ENCODE measurements at regions not wholly inside any gene's neighbourhood (a gene's known extent, or its start where the extent isn't known, plus 50 kb on each side); places are given as distances from the start of the nearest gene placed in this dataset.
"Not testable (repeated sequence)": the region's sequence is repeated elsewhere in the genome, so short reads cannot be mapped to it uniquely, and the experiment has no call there.

DNA sequence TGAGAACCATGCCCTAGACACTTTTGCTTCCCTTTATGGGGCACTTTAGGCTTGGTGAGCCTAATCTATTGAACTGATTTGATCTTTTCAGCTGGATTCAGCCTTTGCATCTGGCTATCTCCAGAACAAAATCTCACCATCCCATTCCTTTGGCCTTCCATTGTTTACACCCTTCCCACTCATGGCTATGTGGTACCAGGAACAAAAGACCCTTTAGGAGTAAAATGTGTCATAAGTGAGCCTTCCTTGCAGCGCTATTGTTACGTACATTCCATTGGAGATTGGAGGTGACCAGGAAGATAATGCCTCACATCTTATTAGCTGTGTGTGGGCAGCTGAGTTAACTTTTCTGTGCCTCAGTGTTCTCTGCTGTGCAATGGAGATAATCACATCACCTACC is 188.4 kb downstream of the SATB1 start:
- DNase-seq: no peak

DNA sequence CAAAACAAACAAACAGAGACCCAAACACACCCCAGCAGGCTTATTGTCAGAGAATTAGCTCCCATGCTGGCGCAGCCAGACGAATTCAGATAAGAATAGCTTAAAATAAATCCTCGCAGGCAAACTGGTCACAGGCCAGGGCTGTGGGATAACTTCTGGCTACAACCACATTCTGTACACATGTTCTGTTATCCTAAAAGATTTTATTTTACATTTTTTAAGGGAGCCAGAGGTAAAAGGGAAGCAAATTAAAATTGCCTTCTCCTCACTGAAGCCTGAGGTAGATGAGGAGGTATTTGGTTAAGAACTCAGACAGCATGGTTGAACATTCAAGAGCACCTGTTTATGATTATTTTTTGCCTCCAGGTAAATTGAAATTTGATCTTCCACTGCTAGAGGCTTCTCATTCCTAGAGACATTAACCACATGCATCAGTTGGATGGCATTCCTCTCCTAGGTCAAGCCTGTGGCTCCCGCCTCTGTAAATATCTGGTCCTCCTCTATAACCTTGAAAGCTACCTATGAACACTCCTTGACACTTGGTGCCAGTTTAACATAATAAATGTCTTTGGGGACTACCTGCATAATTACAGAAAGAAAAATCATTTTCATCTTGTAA is 190.3 kb downstream of the SATB1 start:
- DNase-seq: no peak

DNA sequence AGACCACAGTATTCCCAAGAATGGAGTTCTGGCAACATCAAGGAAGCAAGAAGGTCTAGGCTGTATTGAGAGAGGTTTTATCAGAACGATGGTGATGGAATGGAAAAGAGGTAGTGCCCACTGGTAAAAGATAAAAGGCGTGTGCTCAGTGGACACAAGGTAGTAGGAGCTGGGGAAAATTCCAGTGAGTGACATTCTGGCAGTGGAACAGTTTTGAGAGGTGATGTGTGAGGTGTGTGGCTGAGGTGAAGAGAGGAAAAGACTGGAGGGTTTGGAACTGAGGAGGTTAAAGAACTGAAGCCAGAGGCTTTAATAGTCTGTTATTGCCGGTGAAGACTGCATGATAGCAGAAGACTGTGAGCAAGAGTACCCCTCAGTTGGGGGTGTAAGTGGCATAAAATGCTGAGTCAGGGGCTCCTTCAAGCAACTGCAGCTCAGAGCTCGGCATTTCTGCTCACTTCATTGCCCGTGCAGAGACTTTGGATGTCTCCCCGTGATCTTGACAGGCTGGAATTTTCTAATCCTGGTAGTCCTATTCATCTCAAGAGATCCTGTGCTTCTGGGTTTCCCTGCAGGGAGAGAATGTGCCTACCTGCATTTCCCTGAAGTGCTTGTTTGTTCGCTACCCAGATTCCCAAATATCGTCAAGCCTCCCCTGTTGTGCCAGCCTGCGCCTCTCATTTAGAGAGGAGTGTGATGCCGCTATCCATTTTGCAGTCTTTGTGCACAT is 191.0 kb downstream of the SATB1 start:
- DNase-seq: no peak

DNA sequence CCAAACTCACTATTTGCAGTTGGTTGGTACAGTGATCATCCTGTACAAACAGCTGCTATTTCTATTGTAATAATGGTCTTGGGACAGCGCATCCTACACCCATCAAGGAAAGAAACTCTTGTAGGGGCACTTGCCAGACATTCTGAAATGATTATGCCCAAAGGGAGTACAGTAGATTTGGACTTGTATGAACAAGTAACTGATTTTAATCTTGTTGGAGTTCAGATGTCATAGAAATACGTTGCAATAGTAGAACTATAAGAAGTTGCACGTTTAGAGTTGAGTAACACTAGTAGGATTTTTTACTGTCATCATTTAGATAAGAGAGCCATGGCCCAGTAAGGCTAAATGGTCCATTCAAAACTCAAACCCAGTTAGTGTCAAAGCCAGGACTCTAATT is 192.8 kb downstream of the SATB1 start:
- DNase-seq: no peak

DNA sequence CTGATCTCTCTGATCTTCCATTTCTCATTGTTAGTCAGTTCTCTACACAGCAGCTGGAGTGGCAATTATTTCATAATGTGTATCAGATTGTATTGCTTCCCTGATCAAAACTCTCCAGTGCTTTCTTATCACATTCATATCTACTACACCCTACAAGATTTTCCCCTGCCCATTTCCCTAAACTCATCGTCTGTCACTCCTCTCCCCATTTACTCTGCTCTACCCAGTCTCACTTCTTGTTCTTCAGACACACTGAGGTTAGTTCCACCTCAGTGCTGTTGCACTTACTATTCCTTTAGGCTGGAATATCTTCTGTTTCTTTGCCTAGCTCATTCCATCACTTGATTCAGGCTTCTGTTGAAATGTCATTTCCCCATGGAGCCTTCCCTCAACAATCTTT is 197.1 kb downstream of the SATB1 start:
- DNase-seq: no peak

DNA sequence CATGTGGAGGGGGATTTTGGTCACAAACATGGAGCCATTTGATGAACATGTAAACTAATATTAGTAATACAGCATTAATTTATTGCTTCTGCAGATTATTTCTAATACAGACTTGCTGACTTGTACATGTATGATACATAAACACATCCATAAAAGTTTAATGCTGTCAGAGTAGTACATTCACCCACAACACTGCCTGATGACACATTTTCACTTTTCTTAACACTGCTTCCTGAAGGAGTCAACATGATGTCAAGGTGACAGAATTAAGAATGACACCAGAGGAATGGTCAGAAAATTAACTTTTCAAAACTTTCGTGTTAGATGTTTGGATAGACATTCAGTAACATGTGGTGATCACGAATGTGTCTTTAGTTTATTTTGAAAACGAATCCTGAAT is 199.4 kb downstream of the SATB1 start:
- no peak for DNase-seq

DNA sequence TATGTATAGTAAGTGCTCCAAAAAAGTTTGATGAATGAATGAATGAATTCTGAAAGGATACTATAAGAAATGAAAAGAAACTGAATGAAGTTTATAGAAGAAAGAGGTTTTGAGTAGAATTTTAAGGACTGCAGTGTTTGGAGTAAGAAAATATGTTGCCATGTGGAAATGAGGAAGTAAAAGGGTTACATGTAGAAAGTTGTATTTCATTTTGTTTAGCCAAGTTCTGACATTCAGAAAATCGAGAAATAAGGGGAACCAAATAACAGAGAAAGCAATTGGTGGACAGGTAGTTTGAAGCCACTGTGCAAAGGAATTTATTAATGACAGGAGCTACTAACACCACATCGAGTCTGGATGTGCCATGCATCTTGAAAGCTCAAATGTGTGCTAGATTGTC is 200.7 kb downstream of the SATB1 start:
- no peak for DNase-seq

DNA sequence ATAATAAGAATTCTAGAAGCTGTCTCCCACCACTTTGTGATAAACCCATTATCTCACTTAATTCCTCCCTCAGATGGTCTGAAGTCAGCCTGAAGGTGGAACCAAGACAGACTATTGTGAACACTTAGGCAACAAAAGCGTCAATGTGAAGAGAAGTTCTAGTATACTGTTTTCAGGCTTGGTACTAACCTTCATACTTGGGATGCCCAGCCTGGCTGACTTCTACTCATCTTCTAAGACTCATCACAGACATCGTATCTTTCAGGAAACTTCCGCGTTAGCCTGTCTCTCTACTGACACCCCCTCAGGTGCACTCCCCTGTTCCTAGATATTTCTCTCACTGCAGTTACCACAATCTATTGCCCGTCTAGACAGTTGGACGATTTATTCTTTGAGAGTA is 201.2 kb downstream of the SATB1 start:
- DNase-seq: no peak

DNA sequence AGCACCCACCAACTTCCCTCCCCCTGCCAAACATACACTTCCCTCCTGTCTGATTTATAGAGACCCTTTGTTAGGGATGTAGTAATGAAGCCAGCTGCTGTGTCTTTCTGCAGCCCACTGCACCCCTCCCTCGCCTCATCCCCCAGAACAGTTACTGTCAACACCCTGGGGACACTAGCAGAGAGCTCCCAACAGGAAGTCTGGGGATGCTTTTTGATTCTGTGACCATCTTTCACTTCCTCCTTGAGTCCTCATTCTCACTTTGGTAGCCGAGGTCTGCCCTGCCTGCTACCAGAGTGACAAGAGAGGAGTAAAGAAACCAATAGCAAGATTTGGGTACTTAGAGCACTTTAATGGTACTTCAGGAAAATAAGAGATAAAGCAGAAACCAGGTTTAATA is 201.6 kb downstream of the SATB1 start:
- no peak for DNase-seq

DNA sequence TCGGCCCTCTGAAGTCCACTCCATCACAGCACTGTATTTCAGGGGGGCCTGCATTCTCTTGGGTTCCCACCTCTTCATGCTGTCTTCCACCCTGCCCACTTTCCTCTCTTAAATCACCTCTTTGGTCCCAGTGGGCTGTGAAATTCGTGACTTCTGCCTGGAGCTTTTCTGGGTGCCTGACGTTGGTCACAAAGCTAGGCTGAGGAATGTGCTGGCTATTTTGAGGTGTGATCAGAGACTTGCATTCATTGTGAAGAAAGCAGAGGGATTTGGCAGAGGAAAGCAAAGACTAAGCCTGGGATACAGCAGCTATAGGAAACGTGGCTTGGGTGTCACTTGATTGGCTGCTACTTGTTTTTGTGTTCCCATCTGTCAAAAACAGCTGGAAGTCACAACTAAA is 202.5 kb downstream of the SATB1 start:
- no peak for DNase-seq

DNA sequence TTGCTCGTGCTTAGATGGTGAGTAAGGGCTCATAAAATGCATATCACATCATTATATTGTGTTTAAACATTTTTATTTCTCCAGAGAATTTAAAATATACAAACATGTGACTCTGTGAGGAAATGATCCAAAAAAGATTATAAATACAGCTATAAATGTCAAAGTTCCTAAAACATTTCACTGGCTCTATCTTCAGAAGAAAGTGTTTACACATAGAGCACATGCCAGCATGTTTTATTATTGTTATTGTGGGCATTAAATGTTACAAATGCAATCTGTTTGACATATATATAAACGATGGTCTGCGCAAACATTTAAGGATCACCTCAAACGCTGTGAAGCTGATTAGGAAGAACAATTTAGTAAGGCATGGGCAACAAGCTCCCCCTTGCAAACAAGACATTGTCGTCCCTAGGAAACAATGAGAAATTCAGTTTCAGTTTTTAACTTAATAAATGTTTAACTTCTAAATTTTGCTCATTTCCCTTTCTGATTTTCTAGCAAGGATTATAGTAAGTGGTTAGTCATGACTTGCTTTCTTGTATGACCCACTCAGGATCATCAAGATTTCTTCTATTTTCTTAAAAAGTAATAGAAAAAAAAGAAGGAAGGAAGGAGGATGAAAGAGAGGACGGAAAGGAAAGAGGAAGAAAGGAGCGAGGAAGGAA is 207.5 kb downstream of the SATB1 start:
- DNase-seq: no peak

DNA sequence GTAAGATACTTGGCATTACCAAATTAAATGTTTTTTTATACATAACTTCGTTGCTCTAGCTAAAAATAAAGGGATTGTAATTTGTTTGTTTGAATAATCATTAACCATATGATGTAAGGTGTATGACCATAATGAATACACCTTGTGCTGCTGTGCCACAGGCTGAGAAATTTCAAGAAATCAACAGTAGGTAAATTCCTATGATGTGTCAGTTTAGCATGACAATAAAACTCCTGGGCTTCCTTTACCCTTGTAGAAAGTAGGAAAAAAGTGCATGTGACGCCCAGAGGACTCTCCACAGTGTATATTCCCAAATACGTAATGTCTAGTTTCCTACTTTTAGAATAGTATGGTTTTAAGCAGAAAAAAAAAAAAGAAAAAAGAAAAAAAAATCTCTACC is 208.1 kb downstream of the SATB1 start:
- DNase-seq: no peak

DNA sequence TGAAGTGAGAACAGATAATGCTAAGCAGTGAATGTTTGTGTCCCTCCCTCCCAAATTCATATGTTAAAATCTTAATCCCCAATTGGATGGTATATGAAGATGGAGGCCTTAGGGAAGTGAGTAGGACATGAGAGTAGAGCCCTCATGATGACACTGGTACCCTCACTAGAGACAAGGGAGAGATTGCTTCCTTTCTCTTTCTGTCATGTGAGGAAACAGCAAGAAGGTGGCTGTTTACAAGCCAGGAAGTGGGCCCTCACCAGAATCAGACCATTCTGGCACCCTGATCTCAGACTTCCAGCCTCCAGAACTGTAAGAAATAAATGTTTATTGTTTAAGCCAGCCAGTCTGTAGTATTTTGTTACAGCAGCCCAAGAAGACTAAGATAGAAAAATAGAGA is 209.5 kb downstream of the SATB1 start:
- no peak for DNase-seq

DNA sequence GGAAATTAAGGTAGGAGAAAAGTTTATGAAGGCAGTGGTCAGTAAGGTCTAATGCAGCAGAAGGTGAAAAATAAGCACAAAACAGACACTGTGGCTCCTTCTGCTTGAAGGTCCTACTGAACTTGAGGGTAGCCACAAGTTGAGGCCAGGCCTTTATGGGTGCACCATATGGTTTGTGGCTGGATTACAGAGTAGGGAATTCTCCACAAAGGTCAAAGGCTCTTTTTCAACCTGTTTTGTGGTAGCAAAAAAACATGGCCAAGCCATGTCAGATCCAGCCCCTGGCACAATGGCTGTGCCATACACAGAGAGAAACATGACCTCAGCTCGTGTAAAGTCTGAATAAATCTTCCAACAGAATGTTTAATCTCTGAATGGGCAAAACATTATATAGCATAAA is 214.0 kb downstream of the SATB1 start:
- DNase-seq: no peak

DNA sequence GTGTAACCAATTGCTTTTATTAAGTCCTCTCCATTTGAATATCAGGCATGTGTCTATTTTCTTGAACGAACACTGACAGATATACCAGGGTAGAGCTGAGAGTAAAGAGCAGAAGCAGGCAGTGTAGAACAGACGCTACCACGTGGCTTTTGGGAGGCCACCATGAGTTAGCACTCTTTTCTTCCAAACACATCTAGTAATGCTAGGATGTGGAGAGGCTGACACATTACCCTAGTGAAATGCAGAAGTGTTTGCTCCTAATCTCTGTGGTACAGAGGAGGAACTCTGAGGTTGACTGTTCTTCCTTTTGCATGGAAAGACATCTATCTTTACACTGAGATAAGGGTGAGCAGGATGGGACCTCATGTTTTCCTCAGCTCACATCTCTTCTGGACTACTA is 216.3 kb downstream of the SATB1 start:
- no peak for DNase-seq

DNA sequence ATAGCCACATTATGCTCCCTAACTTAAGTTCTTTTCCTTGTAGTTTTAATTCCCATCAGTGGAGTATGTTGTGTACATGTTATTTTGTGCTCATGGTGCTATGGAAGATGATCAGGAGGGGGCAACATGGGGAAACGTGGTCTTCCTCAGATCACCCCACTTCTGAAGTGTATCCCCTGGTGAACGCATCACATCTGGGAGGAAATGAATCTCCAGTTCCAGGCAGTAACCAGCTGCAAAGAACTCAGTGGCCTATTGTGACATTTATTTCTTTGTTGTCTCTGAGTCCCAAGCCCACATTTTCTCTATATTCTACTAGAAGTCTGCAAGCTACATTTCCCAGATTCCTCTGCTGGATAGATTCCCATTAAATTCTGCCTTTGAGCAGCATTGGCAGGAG is 217.0 kb downstream of the SATB1 start:
- DNase-seq: no peak

DNA sequence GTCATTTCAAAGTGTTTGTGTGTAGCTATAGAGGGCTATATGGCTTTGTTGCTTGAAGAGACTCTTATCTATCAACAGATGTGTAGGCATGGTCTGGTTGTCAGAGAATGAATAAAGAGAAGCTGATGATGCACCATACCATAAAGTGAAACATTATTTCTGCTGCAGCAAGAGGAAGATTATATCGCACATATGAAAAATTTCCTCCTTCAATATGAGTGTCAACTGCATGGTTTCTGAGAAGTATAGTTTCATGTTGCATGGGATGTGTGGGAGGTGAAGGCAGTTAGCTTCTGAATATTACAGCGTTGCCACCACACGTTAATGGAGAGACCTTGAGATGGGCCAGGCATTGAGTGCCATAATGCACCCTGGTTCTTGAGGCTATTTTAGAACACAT is 217.9 kb downstream of the SATB1 start:
- no peak for DNase-seq

DNA sequence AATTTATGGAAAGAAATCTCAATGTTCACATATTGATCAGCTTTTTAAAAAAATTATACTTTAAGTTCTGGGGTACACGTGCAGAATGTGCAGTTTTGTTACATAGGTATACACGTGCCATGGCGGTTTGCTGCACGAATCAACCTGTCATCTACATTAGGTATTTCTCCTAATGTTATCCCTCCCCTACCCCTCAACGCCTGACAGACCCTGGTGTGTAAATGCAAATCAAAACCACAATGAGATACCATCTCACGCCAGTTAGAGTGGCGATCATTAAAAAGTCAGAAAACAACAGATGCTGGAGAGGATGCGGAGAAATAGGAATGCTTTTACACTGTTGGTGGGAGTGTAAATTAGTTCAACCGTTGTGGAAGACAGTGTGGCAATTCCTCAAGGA is 219.4 kb downstream of the SATB1 start:
- DNase-seq: not testable (repeated sequence)

DNA sequence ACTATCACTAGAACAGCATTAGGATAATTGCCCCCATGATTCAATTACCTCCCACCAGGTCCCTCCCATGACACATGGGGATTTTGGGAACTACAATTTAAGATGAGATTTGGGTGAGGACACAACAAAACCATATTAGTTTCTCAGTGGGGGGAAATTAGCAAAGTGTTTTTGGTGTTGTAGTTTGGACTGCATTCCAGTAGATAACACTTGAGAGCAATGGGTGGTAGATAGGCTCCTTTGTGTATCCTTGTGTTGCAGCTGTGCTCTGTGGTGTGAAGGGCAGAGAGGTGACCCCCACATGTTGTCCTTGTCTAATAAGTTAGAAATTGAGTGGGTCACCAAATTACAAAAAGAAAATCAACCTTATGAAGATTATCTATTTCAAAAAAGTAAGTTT is 223.8 kb downstream of the SATB1 start:
- no peak for DNase-seq

DNA sequence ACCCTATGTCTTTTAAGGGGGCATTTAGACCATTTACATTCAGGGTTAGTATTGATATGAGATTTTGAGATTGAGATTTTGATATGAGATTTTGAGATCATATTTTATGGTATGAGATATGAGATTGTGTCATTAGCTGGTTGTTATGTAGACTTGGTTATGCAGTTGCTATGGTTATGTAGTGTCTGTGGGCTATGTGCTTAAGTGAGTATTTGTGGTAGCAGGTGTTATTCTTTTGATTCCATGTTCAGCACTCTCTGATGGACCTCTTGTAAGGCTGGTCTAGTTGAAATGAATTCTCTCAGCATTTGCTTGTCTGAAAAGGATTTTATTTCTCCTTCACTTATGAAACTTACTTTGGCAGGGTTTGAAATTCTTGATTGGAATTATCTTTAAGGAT is 225.4 kb downstream of the SATB1 start:
- DNase-seq: no peak

DNA sequence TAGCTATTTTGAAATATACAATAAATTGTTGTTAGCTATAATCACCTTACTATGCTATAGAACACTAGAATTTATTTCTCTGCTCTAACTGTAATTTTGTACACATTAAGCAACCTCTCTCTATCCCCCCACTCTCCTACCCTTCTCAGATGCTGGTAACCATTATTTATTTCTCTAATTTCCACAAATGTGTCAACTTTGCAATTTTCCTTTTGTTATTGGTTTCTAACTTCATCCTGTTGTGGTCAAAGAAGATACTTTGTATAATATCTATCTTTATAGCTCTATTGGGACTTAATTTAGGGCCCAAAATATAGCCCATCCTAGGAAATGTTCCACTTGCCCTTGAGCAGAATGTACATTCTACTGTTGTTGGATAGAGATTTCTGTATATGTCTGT is 229.3 kb downstream of the SATB1 start:
- no peak for DNase-seq

DNA sequence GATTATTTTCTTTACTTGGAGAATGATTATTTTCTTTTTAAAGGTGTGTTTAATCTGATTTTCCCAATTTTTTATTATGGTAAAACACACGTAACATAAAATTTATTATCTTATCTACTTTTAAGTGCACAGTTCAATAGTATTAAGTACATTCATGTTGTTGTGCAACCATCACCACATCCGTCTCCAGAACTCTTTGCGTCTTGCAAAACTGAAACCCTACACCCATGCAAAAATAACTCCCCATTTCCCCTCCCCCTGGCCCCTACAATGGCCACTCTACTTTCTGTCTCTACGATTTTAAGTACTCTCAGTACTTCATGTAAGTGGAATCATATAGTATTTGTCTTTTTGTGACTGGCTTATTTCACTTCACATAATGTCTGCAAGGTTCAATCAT is 230.7 kb downstream of the SATB1 start:
- no peak for DNase-seq

DNA sequence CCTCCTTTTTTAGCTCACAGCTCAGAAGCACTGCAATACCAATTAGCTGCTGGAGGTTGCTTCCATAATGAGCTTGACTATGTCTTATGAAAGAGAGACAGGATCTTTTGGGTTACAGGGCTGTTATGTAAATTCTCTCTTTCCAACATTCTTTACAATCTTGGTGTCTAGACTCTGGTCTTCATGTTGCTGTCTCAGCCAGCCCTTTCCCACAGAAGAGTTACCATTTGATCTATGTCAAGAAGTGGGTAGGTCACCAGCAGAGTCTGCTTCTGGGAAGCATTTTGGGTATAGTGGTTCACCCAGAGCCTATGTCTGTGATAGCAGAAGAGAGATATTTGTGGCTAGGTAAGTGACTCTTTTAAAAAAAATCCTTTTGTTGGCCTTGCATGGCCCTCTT is 234.5 kb downstream of the SATB1 start:
- no peak for DNase-seq

DNA sequence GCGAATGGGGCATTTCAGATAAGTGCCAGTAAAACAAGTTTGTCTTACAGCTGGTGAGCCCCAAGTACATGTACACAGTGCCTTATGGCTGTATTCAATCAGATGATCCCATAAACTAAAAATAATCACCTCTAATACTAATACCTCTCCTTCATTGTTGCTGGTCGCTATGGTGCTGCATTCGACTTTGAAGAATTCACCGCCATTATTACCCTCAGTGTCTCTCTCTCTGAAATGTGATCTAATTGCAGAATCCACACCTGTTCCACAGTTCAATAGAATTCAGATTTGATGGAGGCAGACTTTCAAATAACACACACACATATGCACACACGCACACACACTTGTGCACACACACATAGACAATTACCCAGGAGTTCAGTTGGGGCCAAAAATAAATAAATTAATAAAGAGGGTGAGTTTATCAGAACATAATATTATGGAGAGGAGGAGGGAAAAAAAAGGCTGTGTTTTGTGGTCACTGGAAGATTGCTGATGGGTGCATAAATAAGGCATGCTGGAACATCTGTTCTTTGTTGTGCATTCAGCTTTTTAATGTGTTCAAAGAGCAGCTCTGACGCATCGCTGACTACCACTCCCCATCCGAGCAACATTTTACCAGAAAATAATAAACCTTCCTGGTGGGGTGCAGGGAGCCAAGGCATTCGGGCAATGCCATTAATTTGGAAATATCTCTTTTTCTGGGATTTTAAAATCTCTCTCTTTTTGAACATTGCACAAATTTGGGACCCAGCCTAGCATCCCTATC is 235.7 kb downstream of the SATB1 start:
- no peak for DNase-seq

Data from hindlimb muscle (tissue), 1 donor.